Gastroesophageal sphincter (tissue), 4 donors: ENCODE measurements at regions not wholly inside any gene's neighbourhood (a gene's known extent, or its start where the extent isn't known, plus 50 kb on each side); places are given as distances from the start of the nearest gene placed in this dataset.

ENCODE experiments used
- ATAC-seq: fragments of 150-250 bp; one replicate; pipeline ENCODE4 v1.9.1; 2016; ENCODE audit warnings: mild to moderate bottlenecking, moderate library complexity
- H3K27ac ChIP-seq, 4 donors: fragments of 200-600 bp; sonication (generic) in 3 of 4; 1 replicate in 3 of 4; 2 replicates in 1 of 4; pipeline ENCODE4 v1.5.1; 2016 to 2019
- H3K27me3 ChIP-seq: fragments of 200-600 bp; sonication (generic); one replicate; pipeline ENCODE4 v1.5.1; 2019
- H3K36me3 ChIP-seq, 2 donors: fragments of 200-600 bp; sonication (generic); one replicate each; pipeline ENCODE4 v1.5.1; 2019; ENCODE audit warnings: control low read depth in 1 of 2
- H3K4me1 ChIP-seq, 3 donors: fragments of 200-600 bp; sonication (generic); 1 replicate in 2 of 3; 2 replicates in 1 of 3; pipeline ENCODE4 v1.5.1; 2016 to 2019; ENCODE audit warnings: control low read depth in 2 of 3
- H3K4me3 ChIP-seq, 2 donors: fragments of 200-600 bp; sonication (generic); one replicate each; pipeline ENCODE4 v1.5.1; 2019; ENCODE audit warnings: mild to moderate bottlenecking in 1 of 2, moderate library complexity in 1 of 2
- H3K9me3 ChIP-seq, 3 donors: fragments of 200-600 bp; sonication (generic); one replicate each; pipeline ENCODE4 v1.5.1; 2017 to 2019; ENCODE audit warnings: control low read depth in 2 of 3
- EP300 ChIP-seq: sonication (generic); formaldehyde crosslinking; IDR thresholded peaks from one replicate; pipeline ENCODE4 v1.6.1; 2017; ENCODE audit warnings: antibody characterized with exemption, mild to moderate bottlenecking
- POLR2A ChIP-seq, 2 donors: fragments of 450-650 bp; IDR thresholded peaks; one replicate each; pipeline ENCODE4 v1.6.1; 2017; ENCODE audit warnings: antibody characterized with exemption in 2 of 2, mild to moderate bottlenecking in 2 of 2, moderate library complexity in 1 of 2
- POLR2AphosphoS5 ChIP-seq: sonication (generic); formaldehyde crosslinking; IDR thresholded peaks from one replicate; pipeline ENCODE4 v1.6.1; 2017; ENCODE audit warnings: antibody characterized with exemption
- WGBS, 2 donors: methylation state at CpG; one replicate each; pipeline ENCODE4 v1.1.5; 2018; ENCODE audit warnings: low coverage in 1 of 2; 5-methylcytosine and 5-hydroxymethylcytosine counted together
- TF ChIP-seq, protein P1 (sequence below), 4 experiments: fragments of 200-600 bp in 2 of 4; fragments of 450-650 bp in 2 of 4; sonication (generic) in 1 of 4; IDR thresholded peaks; one replicate each; pipeline ENCODE4 v1.5.1; 2017 to 2019; ENCODE audit warnings: antibody characterized with exemption in 4 of 4, mild to moderate bottlenecking in 2 of 4, moderate library complexity in 2 of 4

- H3K4me1 ChIP-seq = no peaks in the 10 kb centered on the region
- no peak overlapping the region for H3K27ac ChIP-seq
- H3K27me3 ChIP-seq = no peaks in the 10 kb centered on the region
- WGBS, 2 donors = 85 to 100% methylated on average over 2 of the region's 3 CpGs
- TF ChIP-seq POLR2AphosphoS5 = no peak
- no peak for TF ChIP-seq POLR2A (IDR thresholded peaks at IDR 0.05)
- TF ChIP-seq EP300 = no peak
- TF ChIP-seq, protein P1, sequence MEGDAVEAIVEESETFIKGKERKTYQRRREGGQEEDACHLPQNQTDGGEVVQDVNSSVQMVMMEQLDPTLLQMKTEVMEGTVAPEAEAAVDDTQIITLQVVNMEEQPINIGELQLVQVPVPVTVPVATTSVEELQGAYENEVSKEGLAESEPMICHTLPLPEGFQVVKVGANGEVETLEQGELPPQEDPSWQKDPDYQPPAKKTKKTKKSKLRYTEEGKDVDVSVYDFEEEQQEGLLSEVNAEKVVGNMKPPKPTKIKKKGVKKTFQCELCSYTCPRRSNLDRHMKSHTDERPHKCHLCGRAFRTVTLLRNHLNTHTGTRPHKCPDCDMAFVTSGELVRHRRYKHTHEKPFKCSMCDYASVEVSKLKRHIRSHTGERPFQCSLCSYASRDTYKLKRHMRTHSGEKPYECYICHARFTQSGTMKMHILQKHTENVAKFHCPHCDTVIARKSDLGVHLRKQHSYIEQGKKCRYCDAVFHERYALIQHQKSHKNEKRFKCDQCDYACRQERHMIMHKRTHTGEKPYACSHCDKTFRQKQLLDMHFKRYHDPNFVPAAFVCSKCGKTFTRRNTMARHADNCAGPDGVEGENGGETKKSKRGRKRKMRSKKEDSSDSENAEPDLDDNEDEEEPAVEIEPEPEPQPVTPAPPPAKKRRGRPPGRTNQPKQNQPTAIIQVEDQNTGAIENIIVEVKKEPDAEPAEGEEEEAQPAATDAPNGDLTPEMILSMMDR (IDR thresholded peaks at IDR 0.05) = no peak
- no peaks in the 10 kb centered on the region for H3K9me3 ChIP-seq
- H3K36me3 ChIP-seq = no peaks in the 10 kb centered on the region
- ATAC-seq = no peak
- no peak overlapping the region for H3K4me3 ChIP-seq
These were observed 94.9 kb downstream of the OLFM4 start for GRCh38 chr13:53123536-53123935.

DNA sequence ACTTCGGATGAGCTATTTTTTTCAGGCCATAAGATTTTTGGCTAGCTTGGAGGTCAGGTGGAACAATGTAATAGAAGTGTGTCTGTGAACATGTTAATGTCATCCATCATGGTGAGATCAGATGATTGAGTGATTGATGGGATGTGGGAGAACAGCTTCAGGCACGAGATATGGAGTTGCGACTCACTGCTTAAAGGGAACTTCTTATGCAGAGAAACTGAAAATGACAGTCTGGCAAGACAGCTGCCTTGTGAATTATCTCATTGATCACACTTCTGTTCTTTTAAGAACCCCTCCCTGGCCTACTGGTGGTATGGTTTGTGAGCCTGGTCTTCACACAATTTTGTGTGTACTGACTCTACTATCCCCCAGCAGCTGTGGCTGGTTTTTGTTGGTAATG, 96.0 kb downstream of the OLFM4 start:
- no peak for ATAC-seq
- TF ChIP-seq POLR2AphosphoS5 (no peak), POLR2A (IDR thresholded peaks at IDR 0.05) (no peak), EP300 (no peak)
- TF ChIP-seq, protein P1 (IDR thresholded peaks at IDR 0.05) = no peak
- Histone ChIP-seq H3K36me3 (no peaks in the 10 kb centered on the region), H3K27me3 (no peaks in the 10 kb centered on the region), H3K27ac (no peak overlapping the region), H3K9me3 (no peaks in the 10 kb centered on the region), H3K4me1 (no peaks in the 10 kb centered on the region), H3K4me3 (no peak overlapping the region)
- 60 to 73% methylated on average over 1 to 3 of the region's 3 CpGs for WGBS, 2 donors

DNA sequence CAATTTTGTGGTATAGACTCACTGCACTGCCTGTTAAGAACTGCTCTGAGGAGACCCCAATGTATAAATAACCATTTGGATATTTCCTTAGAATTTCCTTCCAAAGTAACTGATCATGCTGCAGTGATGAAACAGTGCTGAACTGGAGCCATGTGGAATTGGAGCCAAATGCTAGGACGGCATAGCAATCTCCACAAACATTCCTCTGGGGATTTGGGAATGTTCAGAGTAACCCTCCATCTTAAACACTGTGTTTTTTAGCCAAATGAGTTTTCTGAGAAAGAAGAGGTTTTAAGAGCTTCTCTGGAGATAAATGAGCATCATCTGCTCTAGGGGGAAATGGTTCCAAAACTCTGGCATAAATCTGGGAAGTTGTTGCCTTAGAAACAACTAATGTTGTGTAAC, 98.2 kb downstream of the OLFM4 start:
- WGBS, 2 donors = 13 to 18% methylated on average over 1 of the region's 1 CpG
- no peak overlapping the region for H3K27ac ChIP-seq
- no peaks in the 10 kb centered on the region for H3K27me3 ChIP-seq
- no peaks in the 10 kb centered on the region for H3K9me3 ChIP-seq
- H3K4me3 ChIP-seq = no peak overlapping the region
- ATAC-seq = peak; percentile 73
- no peaks in the 10 kb centered on the region for H3K36me3 ChIP-seq
- no peaks in the 10 kb centered on the region for H3K4me1 ChIP-seq
- TF ChIP-seq POLR2AphosphoS5 (no peak), EP300 (no peak), POLR2A (IDR thresholded peaks at IDR 0.05) (no peak)
- TF ChIP-seq, protein P1 (IDR thresholded peaks at IDR 0.05) = no peak

GRCh38 chr13:53127373-53127772, 98.8 kb downstream of the OLFM4 start:
- Histone ChIP-seq H3K36me3 (no peaks in the 10 kb centered on the region), H3K4me1 (no peaks in the 10 kb centered on the region), H3K27me3 (no peaks in the 10 kb centered on the region), H3K4me3 (no peak overlapping the region), H3K27ac (no peak overlapping the region), H3K9me3 (no peaks in the 10 kb centered on the region)
- WGBS, 2 donors = 20 to 47% methylated on average over 1 to 2 of the region's 2 CpGs
- no peak for TF ChIP-seq EP300
- TF ChIP-seq, protein P1 (IDR thresholded peaks at IDR 0.05) = no peak
- ATAC-seq = peak; percentile 10

DNA sequence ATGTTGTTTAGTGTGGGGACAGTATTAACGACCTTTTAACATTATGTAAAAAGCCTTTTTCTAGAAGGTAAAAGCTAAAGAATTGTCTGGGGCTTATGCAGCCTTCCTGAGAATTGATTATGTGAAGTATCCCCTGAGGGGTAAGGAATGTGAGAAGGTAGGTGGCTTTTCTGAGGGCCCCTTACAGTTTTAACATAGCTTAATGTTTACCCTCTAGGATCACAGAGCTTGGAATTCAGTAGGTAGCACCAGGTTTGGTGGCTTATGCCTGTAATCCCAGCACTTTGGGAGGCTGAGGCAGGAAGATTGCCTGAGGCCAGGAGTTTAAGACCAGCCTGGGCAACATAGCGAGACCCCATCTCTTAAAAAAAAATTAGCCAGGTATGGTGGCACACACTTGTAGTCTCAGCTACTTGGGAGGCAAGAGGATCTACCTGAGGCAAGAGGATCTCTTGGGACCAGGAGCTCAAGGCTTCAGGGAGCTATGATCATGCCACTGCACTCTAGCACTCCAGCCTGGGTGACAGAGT, 101.3 kb downstream of the OLFM4 start:
- H3K27me3 ChIP-seq = peaks cover 4% of the 10 kb centered on the region
- H3K36me3 ChIP-seq = no peaks in the 10 kb centered on the region
- no peak overlapping the region for H3K4me3 ChIP-seq
- no peaks in the 10 kb centered on the region for H3K9me3 ChIP-seq
- H3K27ac ChIP-seq = no peak overlapping the region
- ATAC-seq = no peak
- 67 to 79% methylated on average over 1 to 2 of the region's 2 CpGs for WGBS, 2 donors
- no peaks in the 10 kb centered on the region for H3K4me1 ChIP-seq
- TF ChIP-seq EP300 (no peak), POLR2A (IDR thresholded peaks at IDR 0.05) (no peak), POLR2AphosphoS5 (no peak)
- TF ChIP-seq, protein P1 (IDR thresholded peaks at IDR 0.05) = no peak
